ENCODE measurements at regions not wholly inside any gene's neighbourhood (a gene's known extent, or its start where the extent isn't known, plus 50 kb on each side); places are given as distances from the start of the nearest gene placed in this dataset.
"Not testable (repeated sequence)": the region's sequence is repeated elsewhere in the genome, so short reads cannot be mapped to it uniquely, and the experiment has no call there.

GRCh38 chr17:83203472-83204221 is 124.2 kb downstream of the METRNL start:
- peaks cover 4% of the 10 kb centered on the region; the same call in 1 of the 2 replicates for H3K9me3 ChIP-seq (replicated peaks)
- DNase-seq (ENCODE audit: low read depth in 1 of 2, low spot score in 2 of 2): peak in 1 of 2 experiments; percentile 46
- H3K36me3 ChIP-seq: no peaks in the 10 kb centered on the region
- peaks cover 12% of the 10 kb centered on the region for H3K4me1 ChIP-seq (replicated peaks)
- no peaks in the 10 kb centered on the region for H3K27me3 ChIP-seq (replicated peaks)
- peak overlapping the region; percentile 27 for H3K27ac ChIP-seq
- no peak overlapping the region for H3K4me3 ChIP-seq

DNA sequence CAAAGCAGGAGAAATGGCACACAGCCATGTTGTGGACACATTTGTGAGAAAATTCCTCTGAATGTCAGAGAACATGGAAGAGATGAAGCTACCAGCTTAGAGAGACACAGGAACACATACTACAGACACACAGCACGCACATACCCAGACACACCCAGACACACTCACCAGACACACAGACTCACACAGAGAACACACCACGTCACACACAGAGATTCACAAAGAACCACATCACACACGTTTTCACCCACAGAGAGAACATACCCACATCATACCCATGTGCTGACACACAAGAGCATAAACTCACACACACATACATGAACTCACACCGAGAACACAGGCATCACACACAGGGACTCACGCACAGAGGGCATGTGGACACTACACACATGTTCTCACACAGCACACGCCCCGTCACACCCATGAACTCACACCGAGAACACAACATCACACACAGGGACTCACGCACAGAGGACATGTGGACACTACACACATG is 124.9 kb downstream of the METRNL start:
- no peaks in the 10 kb centered on the region for H3K36me3 ChIP-seq
- peaks cover 4% of the 10 kb centered on the region; the same call in 1 of the 2 replicates for H3K9me3 ChIP-seq (replicated peaks)
- H3K27ac ChIP-seq: no peak overlapping the region
- no peaks in the 10 kb centered on the region for H3K27me3 ChIP-seq (replicated peaks)
- H3K4me3 ChIP-seq: no peak overlapping the region
- H3K4me1 ChIP-seq (replicated peaks): peaks cover 12% of the 10 kb centered on the region
- no peak for DNase-seq (ENCODE audit: low read depth in 1 of 2, low spot score in 2 of 2)

DNA sequence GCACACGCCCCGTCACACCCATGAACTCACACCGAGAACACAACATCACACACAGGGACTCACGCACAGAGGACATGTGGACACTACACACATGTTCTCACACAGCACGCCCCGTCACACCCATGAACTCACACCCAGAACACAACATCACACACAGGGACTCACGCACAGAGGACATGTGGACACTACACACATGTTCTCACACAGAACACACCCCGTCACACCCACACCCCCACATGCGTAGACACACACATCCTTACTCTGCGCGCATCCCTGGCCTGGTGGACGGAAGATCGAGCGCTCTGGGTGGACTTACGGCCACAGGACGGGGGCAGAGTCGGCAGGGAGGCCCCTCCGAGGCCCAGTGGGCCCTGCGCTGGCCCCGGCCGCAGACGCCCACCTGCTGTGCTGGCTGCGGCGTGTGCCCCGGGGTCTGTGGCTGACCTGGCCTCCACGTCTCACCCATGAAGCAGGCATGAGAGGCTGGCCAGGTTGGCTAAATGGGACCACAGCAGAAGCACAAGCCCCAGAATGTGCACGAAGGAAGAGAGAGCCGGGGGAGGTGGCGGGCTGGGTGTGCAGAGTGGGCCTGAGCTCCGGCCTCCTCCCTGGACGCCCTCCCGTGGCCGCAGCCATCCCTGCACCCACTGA is 125.5 kb downstream of the METRNL start:
- H3K36me3 ChIP-seq; DNase-seq (ENCODE audit: low read depth in 1 of 2, low spot score in 2 of 2); H3K27ac ChIP-seq; H3K4me3 ChIP-seq; H3K27me3 ChIP-seq (replicated peaks); H3K9me3 ChIP-seq (replicated peaks): not testable (repeated sequence)
- H3K4me1 ChIP-seq (replicated peaks): peaks cover 12% of the 10 kb centered on the region

DNA sequence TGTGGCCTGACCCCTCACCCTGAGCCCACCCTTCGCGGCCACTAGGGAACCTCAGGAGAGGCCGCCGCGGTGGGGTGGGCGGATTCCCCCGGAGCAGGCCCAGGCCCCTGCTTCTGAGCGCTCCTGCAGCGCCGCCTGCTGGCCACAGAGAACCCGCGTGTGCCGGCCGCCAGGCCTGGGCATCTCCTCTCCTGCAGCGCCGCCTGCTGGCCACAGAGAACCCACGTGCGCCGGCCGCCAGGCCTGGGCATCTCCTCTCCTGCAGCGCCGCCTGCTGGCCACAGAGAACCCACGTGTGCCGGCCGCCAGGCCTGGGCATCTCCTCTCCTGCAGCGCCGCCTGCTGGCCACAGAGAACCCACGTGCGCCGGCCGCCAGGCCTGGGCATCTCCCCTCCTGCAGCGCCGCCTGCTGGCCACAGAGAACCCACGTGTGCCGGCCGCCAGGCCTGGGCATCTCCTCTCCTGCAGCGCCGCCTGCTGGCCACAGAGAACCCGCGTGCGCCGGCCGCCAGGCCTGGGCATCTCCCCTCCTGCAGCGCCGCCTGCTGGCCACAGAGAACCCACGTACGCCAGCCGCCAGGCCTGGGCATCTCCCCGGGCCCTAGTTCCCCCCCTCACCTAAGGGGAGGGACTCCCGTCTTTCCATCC is 126.1 kb downstream of the METRNL start:
- H3K9me3 ChIP-seq (replicated peaks); H3K27me3 ChIP-seq (replicated peaks); H3K4me3 ChIP-seq; H3K36me3 ChIP-seq; H3K27ac ChIP-seq: not testable (repeated sequence)
- peaks cover 12% of the 10 kb centered on the region for H3K4me1 ChIP-seq (replicated peaks)
- peak in 1 of 2 experiments; percentile 65 for DNase-seq (ENCODE audit: low read depth in 1 of 2, low spot score in 2 of 2)

GRCh38 chr17:83206036-83206394 is 126.6 kb downstream of the METRNL start:
- H3K27ac ChIP-seq; H3K36me3 ChIP-seq; H3K27me3 ChIP-seq (replicated peaks); DNase-seq (ENCODE audit: low read depth in 1 of 2, low spot score in 2 of 2); H3K9me3 ChIP-seq (replicated peaks); H3K4me3 ChIP-seq: not testable (repeated sequence)
- peaks cover 12% of the 10 kb centered on the region for H3K4me1 ChIP-seq (replicated peaks)

GRCh38 chr17:83206819-83207588 is 127.6 kb downstream of the METRNL start:
- peak in 1 of 2 experiments; percentile 31 for DNase-seq (ENCODE audit: low read depth in 1 of 2, low spot score in 2 of 2)
- H3K27me3 ChIP-seq (replicated peaks); H3K27ac ChIP-seq; H3K4me3 ChIP-seq; H3K9me3 ChIP-seq (replicated peaks); H3K36me3 ChIP-seq: not testable (repeated sequence)
- H3K4me1 ChIP-seq (replicated peaks): peaks cover 12% of the 10 kb centered on the region

GRCh38 chr17:83247001-83247400 is 167.6 kb downstream of the METRNL start:
- H3K9me3 ChIP-seq (replicated peaks); H3K27me3 ChIP-seq (replicated peaks); H3K27ac ChIP-seq; H3K36me3 ChIP-seq; H3K4me3 ChIP-seq; H3K4me1 ChIP-seq (replicated peaks): not testable (repeated sequence)
- DNase-seq (ENCODE audit: low read depth in 1 of 2, low spot score in 2 of 2): peak; percentile 41 to 48

All from SJSA1 (cell line).